ENCODE measurements at regions not wholly inside any gene's neighbourhood (a gene's known extent, or its start where the extent isn't known, plus 50 kb on each side); places are given as distances from the start of the nearest gene placed in this dataset.
A peak's percentile ranks its signal among the peaks of the same experiment; 100 is the strongest.

- no peaks in the 10 kb centered on the region for H3K36me3 ChIP-seq (ENCODE audit: low read depth)
- no peaks in the 10 kb centered on the region for H3K4me1 ChIP-seq (ENCODE audit: insufficient read depth, poor library complexity, severe bottlenecking)
- peak; percentile 74; the same call in 2 of the 3 replicates for ATAC-seq (ENCODE audit: low read depth)
- H3K4me3 ChIP-seq (ENCODE audit: severe bottlenecking): no peak overlapping the region
- no peak for DNase-seq (ENCODE audit: low spot score)
- H3K27me3 ChIP-seq (ENCODE audit: insufficient read depth, poor library complexity, severe bottlenecking): no peaks in the 10 kb centered on the region
- no peak overlapping the region for H3K27ac ChIP-seq (ENCODE audit: poor library complexity, severe bottlenecking)
- TF ChIP-seq, protein P1, sequence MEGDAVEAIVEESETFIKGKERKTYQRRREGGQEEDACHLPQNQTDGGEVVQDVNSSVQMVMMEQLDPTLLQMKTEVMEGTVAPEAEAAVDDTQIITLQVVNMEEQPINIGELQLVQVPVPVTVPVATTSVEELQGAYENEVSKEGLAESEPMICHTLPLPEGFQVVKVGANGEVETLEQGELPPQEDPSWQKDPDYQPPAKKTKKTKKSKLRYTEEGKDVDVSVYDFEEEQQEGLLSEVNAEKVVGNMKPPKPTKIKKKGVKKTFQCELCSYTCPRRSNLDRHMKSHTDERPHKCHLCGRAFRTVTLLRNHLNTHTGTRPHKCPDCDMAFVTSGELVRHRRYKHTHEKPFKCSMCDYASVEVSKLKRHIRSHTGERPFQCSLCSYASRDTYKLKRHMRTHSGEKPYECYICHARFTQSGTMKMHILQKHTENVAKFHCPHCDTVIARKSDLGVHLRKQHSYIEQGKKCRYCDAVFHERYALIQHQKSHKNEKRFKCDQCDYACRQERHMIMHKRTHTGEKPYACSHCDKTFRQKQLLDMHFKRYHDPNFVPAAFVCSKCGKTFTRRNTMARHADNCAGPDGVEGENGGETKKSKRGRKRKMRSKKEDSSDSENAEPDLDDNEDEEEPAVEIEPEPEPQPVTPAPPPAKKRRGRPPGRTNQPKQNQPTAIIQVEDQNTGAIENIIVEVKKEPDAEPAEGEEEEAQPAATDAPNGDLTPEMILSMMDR (IDR thresholded peaks at IDR 0.05; ENCODE audit: poor library complexity, severe bottlenecking): peak; percentile 55
- no peaks in the 10 kb centered on the region for H3K9me3 ChIP-seq (ENCODE audit: severe bottlenecking)
Observed at GRCh38 chr15:95826412-95827195, 503.9 kb upstream of the NR2F2 start.

- Histone ChIP-seq H3K4me3 (ENCODE audit: severe bottlenecking) (no peak overlapping the region), H3K4me1 (ENCODE audit: insufficient read depth, poor library complexity, severe bottlenecking) (no peaks in the 10 kb centered on the region), H3K27ac (ENCODE audit: poor library complexity, severe bottlenecking) (no peak overlapping the region), H3K27me3 (ENCODE audit: insufficient read depth, poor library complexity, severe bottlenecking) (peaks cover 4% of the 10 kb centered on the region), H3K36me3 (ENCODE audit: low read depth) (no peaks in the 10 kb centered on the region), H3K9me3 (ENCODE audit: severe bottlenecking) (no peaks in the 10 kb centered on the region)
- TF ChIP-seq, protein P1 (IDR thresholded peaks at IDR 0.05; ENCODE audit: poor library complexity, severe bottlenecking): no peak
- DNase-seq (ENCODE audit: low spot score): no peak
- ATAC-seq (ENCODE audit: low read depth): no peak
Observed at GRCh38 chr15:95829062-95829461, 501.4 kb upstream of the NR2F2 start.

- ATAC-seq (ENCODE audit: low read depth) (no peak), DNase-seq (ENCODE audit: low spot score) (no peak)
- TF ChIP-seq, protein P1 (IDR thresholded peaks at IDR 0.05; ENCODE audit: poor library complexity, severe bottlenecking): no peak
- Histone ChIP-seq H3K36me3 (ENCODE audit: low read depth) (no peaks in the 10 kb centered on the region), H3K9me3 (ENCODE audit: severe bottlenecking) (no peaks in the 10 kb centered on the region), H3K27me3 (ENCODE audit: insufficient read depth, poor library complexity, severe bottlenecking) (peaks cover 4% of the 10 kb centered on the region), H3K4me3 (ENCODE audit: severe bottlenecking) (no peak overlapping the region), H3K4me1 (ENCODE audit: insufficient read depth, poor library complexity, severe bottlenecking) (no peaks in the 10 kb centered on the region), H3K27ac (ENCODE audit: poor library complexity, severe bottlenecking) (no peak overlapping the region)
Observed at GRCh38 chr15:95830281-95830680, 500.2 kb upstream of the NR2F2 start.

DNA sequence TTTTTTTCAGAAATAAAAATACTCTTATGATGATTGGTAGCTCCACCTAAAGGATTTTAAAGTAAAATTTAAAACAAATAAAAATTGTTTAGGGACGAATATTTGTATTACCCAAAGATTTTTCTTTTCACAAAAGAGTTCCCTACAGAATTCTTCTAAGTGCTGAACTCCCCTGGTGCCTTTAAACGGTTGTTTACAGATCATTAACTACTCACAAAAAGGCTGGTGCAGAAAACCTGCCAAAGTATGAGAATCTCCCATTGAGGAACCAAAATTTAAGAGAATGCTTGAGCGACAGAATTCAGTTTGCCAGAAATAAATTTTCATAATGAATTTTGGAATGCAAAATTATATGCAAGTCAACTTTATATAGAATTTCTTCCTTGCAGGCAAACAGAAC lies 497.8 kb upstream of the NR2F2 start:
- no peaks in the 10 kb centered on the region for H3K9me3 ChIP-seq (ENCODE audit: severe bottlenecking)
- ATAC-seq (ENCODE audit: low read depth): no peak
- no peak overlapping the region for H3K4me3 ChIP-seq (ENCODE audit: severe bottlenecking)
- no peak for DNase-seq (ENCODE audit: low spot score)
- no peak overlapping the region for H3K27ac ChIP-seq (ENCODE audit: poor library complexity, severe bottlenecking)
- TF ChIP-seq, protein P1 (IDR thresholded peaks at IDR 0.05; ENCODE audit: poor library complexity, severe bottlenecking): no peak
- H3K4me1 ChIP-seq (ENCODE audit: insufficient read depth, poor library complexity, severe bottlenecking): no peaks in the 10 kb centered on the region
- H3K27me3 ChIP-seq (ENCODE audit: insufficient read depth, poor library complexity, severe bottlenecking): peaks cover 7% of the 10 kb centered on the region
- H3K36me3 ChIP-seq (ENCODE audit: low read depth): no peaks in the 10 kb centered on the region
